ENCODE measurements at regions not wholly inside any gene's neighbourhood (a gene's known extent, or its start where the extent isn't known, plus 50 kb on each side); places are given as distances from the start of the nearest gene placed in this dataset.

DNA sequence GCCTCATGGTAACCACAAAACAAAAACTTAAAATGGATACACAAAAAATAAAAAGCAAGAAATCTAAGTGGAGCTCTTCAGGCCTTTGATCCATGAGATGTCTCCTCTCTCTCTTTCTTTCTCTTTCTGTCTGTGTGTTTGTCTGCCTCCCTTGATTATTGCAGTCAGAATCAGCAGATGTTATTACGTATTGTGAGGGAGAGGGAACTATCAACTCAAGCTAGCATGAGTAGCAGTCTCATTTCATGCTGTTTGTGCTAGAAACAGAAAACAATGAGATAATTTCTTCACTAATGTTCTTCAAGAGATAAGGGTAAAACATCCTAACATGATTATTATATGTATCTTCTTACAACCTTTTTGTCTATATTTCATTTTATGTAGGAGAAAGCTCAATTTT is 103.7 kb upstream of the PDC start:
- TF ChIP-seq POLR2A (IDR thresholded peaks at IDR 0.05) (no peak), EP300 (IDR thresholded peaks at IDR 0.05) (no peak)
- TF ChIP-seq, protein P1, sequence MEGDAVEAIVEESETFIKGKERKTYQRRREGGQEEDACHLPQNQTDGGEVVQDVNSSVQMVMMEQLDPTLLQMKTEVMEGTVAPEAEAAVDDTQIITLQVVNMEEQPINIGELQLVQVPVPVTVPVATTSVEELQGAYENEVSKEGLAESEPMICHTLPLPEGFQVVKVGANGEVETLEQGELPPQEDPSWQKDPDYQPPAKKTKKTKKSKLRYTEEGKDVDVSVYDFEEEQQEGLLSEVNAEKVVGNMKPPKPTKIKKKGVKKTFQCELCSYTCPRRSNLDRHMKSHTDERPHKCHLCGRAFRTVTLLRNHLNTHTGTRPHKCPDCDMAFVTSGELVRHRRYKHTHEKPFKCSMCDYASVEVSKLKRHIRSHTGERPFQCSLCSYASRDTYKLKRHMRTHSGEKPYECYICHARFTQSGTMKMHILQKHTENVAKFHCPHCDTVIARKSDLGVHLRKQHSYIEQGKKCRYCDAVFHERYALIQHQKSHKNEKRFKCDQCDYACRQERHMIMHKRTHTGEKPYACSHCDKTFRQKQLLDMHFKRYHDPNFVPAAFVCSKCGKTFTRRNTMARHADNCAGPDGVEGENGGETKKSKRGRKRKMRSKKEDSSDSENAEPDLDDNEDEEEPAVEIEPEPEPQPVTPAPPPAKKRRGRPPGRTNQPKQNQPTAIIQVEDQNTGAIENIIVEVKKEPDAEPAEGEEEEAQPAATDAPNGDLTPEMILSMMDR (IDR thresholded peaks at IDR 0.05) = no peak
